ENCODE measurements at regions not wholly inside any gene's neighbourhood (a gene's known extent, or its start where the extent isn't known, plus 50 kb on each side); places are given as distances from the start of the nearest gene placed in this dataset.

GRCh38 chr7:17247357-17247756, 51.1 kb upstream of the AHR start:
- no peak for TF ChIP-seq CTCF (conservative IDR thresholded peaks at IDR 0.05 in 1 of 2, IDR thresholded peaks at IDR 0.05 in 1 of 2; ENCODE audit: extremely low read depth in 1 of 2, insufficient read depth in 1 of 2, low read depth in 1 of 2, low read length in 2 of 2)
- no peak for TF ChIP-seq EZH2 (IDR thresholded peaks at IDR 0.05; ENCODE audit: borderline replicate concordance, low read length)
